ENCODE measurements at regions not wholly inside any gene's neighbourhood (a gene's known extent, or its start where the extent isn't known, plus 50 kb on each side); places are given as distances from the start of the nearest gene placed in this dataset.
"Not testable (repeated sequence)": the region's sequence is repeated elsewhere in the genome, so short reads cannot be mapped to it uniquely, and the experiment has no call there.

DNA sequence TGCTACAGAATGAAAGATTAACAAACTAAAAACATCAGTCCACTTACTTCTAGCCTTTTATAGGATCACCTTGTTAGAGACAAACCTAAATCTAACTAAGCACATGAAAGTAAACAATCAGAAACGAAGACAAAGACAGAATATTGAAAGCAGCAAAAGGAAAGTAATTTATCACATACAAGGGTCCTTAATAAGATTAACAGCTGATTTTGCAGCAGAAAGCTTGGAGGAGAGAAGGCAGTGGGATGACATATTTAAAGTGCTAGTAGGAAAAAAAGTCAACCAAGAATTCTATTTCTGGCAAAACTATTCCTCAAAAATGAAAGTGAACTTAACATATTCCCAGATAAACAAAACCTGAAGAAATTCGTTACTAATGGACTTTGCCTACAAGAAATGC is 286.4 kb downstream of the RWDD3 start:
- no peak for DNase-seq (ENCODE audit: low spot score)

DNA sequence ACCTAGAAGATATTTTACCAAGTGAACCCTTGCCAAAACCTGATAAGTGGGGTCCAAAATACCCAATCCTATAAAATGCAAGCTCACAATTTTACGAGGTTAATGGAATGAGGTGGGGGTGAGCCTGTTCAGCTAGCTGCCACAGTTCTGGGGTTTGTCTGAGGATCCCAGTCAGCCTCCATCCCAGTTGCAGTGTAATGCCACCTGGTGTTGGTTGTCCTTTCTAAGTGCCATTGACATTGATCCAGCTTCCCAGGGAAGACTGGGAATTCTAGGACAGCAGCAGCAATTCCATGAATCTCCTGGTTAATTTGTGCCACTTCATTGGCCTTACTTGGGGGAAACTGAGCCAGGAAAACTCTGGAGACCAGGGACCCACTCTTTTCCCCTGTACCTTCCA is 298.3 kb downstream of the RWDD3 start:
- DNase-seq (ENCODE audit: low spot score), result no peak

DNA sequence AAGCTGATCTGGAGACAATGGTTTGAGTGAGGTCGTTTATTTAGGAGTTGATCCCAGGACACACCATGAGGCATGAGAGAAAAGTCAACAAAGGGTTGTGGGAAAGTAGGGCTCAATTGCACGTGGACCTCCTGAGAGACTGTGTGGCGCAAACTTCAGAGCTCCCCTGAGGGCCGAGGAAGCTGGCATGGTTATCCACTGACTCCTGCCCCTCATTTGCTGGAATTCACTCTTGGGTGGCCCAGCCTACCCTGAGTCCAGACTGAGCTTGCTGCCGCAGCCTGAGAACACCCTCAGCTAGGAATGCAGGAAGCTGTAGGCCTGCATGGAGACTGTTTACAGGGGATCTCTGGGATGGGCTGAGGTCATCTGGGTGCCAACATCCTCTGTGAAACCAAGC is 301.0 kb downstream of the RWDD3 start:
- no peak for DNase-seq (ENCODE audit: low spot score)

DNA sequence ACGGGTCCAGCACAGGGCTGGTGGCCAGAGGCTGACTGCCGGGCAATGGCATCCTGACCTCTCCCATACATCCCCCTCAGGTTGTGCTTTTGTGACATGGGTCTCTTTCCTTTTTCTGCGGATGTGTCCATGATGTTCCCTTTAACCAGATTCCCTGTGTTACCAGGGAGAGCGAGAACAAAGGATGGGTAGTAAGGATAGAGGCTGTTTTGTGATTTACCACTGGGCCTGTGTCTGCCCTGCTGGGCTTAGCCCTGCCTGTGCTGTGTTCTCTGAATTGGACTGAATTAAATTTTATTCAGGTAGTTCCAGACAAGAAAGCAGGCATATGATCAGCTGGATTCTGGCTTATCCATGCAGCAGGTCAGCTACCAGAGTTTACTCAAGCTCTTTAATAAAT is 301.6 kb downstream of the RWDD3 start:
- DNase-seq (ENCODE audit: low spot score), result no peak

DNA sequence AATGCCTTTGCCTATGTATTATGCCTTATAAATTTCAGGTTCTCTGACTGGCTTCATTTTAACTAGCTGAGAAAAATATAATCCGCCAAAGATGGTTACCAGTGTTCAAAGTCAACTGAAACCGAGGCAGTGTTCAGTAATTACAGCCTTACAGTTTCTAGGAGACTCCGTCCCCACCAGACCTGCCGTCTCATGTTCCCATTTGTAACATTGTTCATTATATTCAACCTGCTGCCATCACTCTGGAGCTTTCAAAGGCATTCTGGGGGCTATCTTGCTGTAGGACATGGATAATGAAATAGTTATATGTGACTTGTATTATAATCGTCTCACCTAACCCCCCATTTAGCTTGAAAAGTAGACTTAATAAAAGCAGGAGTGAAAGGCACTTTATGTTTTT is 302.5 kb downstream of the RWDD3 start:
- DNase-seq (ENCODE audit: low spot score), result no peak

DNA sequence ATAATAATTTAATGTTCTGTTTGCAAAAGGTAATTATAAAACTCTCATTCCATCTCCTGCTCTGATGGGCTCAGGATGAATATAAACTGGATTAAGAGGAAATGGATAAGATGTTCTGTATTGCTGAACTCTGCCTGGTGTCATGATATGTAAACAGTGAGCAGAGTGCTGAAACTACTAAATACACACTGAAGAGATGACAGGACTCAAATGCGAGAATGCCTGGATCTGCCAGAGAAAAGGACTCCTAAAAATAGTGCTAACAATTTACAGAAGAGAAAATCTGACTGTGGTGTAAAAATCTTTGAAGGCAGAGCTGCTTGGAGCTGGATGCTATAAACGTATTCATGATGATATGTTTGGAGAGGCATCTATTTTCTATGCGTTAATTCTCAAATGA is 303.2 kb downstream of the RWDD3 start:
- no peak for DNase-seq (ENCODE audit: low spot score)

DNA sequence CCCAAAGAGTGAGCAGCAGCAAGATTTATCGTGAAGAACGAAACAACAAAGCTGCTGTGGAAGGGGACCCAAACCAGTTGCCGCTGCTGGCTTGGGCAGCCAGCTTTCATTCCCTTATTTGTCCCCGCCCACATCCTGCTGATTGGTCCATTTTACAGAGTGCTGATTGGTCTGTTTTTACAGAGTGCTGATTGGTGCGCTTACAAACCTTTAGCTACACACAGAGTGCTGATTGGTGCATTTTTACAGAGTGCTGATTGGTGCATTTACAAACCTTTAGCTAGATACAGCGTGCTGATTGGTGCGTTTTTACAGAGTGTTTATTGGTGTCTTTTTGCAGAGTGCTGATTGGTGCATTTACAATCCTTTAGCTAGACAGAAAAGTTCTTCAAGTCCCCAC is 304.2 kb downstream of the RWDD3 start:
- not testable (repeated sequence) for DNase-seq (ENCODE audit: low spot score)

DNA sequence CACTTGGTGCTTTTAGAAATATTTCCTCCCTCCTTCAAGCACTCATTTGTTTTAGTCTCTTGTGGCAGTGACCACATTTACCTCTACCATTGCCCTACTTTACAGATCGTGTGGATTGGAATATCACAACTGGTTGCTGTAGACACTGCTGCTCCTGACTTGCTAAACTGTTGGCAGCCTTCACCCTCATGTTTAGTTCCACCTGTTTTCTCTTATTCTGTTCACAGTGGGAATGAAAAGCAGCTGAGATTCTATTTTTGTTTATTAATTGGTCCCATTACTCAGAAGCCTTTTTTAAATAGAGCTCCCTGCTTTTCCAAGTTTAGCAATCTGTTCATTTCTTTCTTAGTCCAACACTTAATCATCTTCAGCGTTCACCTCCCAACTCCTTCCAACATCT is 308.9 kb downstream of the RWDD3 start:
- DNase-seq (ENCODE audit: low spot score), result no peak

DNA sequence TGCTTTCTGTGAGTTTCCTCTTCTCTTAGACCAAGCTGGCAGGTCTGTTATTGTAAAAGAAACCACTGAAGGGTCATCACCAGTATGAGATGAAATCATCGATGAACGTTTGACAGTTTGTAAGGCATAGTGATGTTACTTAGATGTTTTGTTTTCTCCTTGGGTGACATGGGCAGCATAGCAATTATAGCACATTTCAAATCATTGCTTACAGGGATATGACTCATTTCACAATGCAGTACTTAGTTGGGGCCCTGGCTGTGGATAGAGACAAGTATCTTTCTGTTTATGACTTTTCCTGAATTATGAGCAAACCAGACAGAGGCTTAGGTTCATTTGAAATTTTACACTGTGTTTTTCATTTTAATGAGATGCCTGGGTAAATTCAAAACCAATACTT is 313.0 kb downstream of the RWDD3 start:
- no peak for DNase-seq (ENCODE audit: low spot score)

DNA sequence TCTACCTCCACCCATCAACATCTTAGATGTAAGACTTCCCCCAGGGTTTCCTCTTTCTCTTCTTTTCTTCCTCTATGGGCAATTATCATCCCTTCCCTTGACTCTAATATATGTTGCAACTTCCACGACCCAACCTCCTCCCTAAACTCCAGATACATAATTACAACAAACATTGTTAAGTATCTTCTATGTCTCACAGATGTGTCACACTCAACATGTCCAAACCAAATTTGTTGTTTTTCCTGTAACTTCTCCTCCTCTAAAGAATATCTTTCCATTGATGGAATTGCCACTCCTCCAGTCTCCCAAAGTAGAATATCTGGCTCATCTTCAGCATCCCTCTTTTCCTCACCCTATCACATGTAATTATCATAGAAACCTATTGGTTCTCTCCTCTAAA is 314.2 kb downstream of the RWDD3 start:
- DNase-seq (ENCODE audit: low spot score), result no peak

DNA sequence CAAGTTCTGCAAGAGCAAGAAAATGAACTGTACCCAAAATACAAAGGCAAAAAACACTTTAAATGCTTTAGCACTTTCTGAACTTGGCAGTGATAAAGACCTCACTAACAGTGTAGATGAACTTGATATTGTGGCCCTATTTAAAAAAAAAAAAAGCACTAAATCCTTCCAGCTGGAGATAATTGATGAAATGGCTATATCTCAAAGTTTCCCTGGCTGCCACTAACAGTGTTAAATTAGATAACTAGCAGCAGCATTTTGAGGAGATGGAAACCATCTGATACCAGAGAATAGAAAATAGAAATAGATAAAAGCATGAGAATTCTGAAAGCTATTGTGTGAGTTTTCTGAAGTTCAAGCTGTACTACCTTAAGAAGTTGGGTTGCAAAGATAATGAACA is 317.2 kb downstream of the RWDD3 start:
- no peak for DNase-seq (ENCODE audit: low spot score)

DNA sequence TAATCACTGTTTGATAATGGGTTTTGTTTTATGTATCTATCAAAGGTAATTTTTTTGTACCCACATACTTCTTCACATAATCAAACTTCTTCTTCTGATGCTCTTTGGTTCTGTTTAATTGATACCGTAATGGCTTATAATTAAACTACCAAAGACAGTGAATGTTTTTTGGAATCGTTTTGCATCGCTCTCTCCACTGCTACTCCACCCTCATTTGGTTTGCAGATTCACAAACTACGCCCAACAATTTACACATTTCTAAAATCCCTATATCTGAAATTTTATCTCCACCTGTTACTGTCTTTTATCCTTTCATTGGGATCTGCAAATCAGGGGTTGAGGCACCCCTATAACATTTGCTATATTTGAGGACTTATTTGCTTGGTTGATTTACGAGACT is 319.6 kb downstream of the RWDD3 start:
- DNase-seq (ENCODE audit: low spot score), result no peak

DNA sequence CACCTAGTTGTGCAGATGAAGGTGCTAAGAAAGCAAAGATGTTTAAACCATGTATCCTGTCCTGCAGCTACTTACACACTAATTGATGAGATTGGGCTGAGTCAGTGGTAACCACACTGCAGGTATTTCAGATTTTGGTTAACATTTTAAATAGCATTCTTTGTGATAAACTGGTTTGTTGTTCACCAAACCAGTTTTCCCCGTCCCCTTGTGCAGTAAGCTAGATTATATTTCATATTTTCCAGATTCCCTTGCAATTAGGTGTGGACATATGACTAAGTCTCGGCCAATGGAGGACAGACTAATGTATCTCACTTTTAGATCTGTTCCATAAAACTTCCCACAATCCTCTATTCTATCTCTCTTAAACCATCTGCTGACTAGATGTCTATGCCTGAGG is 320.4 kb downstream of the RWDD3 start:
- no peak for DNase-seq (ENCODE audit: low spot score)

DNA sequence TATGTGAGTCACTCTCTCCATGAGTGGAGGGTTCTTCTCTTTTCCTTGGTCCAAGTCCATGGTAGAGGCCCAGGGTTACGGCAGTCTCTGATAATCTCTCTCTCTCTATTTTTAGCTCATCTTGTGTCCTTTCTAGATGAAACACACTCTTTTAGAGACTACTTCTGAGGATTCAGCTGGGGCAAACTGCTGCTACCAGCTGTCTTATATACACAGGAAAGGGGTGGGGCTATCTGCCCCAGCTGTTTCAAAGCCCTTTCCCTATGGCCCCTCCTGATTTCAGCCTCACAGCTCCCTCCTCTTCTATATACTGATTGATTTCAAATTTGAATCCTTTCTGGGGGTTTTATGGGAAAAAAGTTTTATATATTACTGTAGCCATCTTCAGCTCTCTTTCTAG is 324.8 kb downstream of the RWDD3 start:
- no peak for DNase-seq (ENCODE audit: low spot score)

DNA sequence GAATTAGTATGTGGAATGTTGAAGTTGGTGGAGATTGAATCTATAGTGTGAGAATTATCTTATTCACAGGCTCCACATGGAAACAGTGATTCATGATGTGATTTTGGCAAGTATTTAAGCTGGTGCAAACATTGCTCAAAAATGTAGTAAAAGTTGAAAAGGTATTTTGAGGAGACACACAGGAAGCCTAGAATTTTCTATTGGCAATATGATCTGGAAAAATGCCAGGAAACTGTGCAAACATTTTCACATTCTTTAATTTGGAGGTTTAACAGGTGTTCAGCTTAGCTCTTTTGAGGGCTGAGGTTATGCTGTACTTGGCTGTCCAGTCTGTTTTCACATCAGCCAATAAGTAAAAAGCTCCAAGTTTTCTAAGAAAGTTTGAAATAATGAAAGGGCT is 327.3 kb downstream of the RWDD3 start:
- no peak for DNase-seq (ENCODE audit: low spot score)

DNA sequence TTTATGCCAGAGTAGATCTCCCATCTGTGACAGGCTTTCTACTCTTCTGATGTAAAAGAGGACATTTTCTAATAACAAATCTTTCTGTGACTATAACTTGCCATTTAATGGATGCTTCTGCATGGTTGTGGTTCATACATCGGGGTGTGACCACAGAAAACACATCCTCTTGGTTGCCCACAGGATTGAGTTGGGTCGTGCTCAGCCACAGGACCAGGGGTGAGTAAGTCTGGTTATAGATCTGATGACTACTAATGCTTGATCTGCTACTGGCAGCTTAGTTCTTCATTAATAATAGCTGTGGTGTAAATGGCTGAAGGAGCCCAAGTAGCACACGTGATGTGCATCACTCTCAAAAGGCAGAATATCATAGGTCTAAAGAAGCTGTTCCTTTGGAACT is 328.2 kb downstream of the RWDD3 start:
- no peak for DNase-seq (ENCODE audit: low spot score)

DNA sequence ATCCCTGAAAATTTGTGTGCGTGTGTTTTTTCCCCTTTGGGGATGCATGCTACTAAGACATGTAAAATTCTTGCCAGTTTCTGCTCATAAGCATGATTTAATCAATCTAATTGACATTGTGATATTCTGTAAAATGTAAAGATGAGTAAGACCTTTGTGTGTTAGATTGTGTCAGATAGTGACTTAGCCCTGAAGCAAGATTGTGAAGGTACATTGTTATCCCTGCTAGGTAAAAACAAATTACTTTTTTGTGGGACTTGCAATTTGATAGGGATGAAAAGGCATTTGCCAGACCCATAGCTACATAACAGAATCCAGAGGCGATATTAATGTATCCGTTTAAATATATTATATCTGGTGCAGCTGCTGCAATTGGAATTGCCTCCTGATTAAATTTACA is 338.0 kb downstream of the RWDD3 start:
- DNase-seq (ENCODE audit: low spot score), result no peak

DNA sequence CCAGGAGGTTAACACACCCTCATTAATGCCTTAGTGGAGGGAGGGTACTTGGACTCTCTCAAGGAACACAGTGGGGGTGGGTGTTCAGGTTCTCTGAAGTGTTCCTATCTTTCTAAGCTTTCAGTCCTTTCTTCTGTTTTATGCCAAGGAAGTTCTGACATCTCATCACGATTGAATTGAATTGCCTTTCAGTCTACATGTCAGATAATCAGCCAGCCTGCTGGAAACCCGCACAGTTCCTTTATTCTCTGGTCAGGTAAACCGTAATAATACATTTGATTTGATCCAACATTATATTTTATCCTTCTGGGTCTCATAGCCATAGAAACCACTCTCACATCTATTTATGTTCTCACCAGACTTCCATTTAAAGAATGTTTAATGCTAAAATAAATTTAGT is 339.0 kb downstream of the RWDD3 start:
- no peak for DNase-seq (ENCODE audit: low spot score)

DNA sequence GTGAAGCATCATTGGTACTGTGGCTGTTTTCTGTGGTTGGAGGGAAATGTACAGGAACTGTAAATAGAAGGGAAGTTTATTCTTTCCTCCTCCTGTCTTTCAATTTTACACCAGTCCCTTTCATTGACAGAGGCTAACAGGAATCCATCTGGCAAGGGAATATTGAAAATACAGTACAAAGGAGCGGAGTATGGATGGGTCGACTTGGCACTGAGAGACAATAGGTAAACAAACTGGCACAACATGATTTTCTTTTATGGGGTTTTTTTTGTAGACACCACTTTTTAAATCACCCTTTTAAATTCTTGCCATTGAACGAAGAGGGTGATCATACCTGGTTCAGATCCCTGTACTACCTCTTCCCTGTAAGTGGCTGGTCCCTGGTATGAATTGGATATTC is 341.3 kb downstream of the RWDD3 start:
- DNase-seq (ENCODE audit: low spot score), result no peak

DNA sequence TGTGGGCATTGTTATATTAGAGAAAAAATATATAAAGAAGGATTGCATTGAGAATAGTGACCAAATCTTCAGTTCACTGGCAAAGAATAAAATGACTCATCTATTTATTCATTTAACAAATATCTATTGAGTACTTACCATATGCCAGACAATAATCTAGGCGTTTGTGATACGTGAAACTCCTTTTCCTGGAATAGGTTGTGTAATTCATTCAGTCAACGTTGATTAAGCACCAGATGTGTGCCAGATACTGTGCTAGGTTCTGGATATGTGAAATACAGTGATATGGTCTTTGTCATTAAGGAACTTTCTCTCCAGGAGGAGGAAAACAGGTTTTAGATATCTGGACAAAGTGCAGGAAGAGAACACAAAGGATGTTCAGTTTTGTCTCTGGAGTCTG is 344.5 kb downstream of the RWDD3 start:
- DNase-seq (ENCODE audit: low spot score), result no peak

DNA sequence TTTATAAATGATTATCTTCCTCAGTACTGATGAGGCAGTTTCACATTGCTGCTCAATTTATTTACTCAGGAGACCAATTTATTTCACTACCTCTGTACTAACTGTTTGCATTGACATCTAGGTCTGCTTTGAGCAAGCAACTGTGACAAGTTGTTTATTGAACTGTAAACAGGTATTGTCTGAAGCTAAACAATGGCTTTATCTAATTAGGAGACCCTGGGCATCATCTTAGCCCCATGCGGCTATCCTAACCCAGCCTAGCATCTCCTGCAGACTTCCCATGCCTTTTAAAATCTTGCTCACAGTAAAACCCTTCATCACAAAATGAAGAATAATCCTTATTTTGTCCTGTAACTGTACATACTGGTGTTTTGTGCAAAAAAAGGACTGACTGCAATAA is 348.2 kb downstream of the RWDD3 start:
- DNase-seq (ENCODE audit: low spot score), result no peak

DNA sequence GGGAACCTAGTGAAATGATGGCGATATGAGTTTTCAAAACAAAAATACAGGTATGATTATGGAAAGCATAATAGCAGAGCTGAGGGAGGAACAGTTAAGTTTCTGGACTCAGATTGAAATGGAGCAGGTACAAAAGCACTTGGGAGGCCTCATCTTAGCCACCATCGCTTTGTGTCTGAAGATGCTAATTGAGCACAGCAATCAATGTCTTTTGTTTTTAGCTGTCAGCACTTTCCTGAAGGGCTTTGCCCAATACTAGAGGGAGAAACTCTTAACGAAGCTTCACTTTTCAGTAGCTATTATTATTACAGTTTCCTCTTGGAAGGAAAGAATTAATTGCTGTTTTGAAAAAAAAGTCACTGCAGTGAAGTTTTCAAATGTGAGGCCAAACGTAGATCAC is 348.7 kb downstream of the RWDD3 start:
- DNase-seq (ENCODE audit: low spot score), result no peak

DNA sequence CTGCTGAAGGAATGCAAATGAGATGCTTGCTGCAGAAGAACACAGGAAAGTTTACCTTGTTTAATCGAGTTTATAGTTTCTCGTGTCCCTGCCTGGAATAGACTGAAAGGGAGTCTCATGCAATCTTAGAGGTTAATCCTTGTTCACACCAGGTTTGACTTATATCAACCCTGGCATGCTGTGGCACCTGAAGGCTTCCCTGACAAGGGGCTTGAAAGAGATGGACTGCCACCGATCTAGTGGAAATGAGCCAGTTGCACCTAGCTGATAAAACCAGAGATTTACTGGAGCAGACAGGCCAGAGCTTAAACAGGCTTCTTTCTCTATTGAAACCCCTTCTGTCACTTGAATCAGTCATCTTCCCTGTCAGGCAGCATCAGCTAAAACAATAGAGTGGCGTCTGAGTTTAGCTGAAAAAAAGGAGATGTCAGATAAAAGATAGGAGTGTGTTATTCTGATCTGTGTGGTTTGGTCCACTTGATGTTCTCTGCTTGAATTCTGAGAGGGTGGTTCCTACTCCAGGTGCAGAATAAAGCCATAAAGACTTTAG is 349.7 kb downstream of the RWDD3 start:
- no peak for DNase-seq (ENCODE audit: low spot score)

DNA sequence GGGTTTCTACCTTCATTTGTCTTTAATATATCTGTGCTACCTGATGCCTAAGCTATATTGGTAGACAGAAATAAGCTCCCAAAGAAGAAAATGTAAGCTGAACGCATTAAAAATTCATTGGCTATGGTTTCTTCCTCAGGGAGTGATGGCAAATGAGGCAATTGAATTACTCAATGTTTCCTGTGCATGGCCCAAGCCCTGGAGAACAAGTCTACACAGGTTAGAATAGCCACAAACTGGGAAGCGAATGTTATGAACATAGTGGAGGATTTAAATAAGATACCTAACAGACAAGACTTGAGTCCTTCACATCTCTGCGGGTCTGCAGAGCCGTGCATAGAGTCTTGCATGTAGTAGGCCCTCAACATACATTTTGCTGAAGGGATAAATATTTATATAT is 350.3 kb downstream of the RWDD3 start:
- DNase-seq (ENCODE audit: low spot score), result no peak

DNA sequence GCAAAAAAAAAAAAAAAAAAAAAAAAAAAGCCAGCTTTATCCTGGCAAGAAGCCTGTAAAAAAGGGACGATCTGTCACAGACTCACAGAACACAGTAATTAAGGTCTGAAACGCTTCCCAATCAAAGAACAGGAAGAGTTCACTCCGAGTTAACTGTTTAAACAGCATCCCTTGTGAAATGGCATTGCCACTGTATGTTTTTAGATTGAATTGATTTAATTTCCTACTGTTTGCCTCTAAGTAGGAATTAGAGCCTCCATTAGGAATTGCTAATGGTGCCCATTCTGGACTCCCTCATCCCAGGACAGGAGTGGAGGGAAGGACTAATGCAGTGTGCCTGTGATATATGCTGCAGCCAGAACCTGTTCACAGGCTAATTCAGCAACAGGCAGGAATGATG is 370.8 kb downstream of the RWDD3 start:
- DNase-seq (ENCODE audit: low spot score), result no peak

All from germinal center (tissue), 1 donor.